ENCODE measurements at regions not wholly inside any gene's neighbourhood (a gene's known extent, or its start where the extent isn't known, plus 50 kb on each side); places are given as distances from the start of the nearest gene placed in this dataset.
"Not testable (repeated sequence)": the region's sequence is repeated elsewhere in the genome, so short reads cannot be mapped to it uniquely, and the experiment has no call there.

- Histone ChIP-seq H3K36me3 (ENCODE audit: control insufficient read depth in 5 of 5, insufficient read depth in 5 of 5, low read length in 5 of 5) (no peaks in the 10 kb centered on the region), H3K9me3 (ENCODE audit: control insufficient read depth in 5 of 5, low read length in 5 of 5) (no peaks in the 10 kb centered on the region), H3K9ac (ENCODE audit: low read length in 5 of 5) (no peak overlapping the region), H3K27ac (ENCODE audit: low read depth, low read length) (no peak overlapping the region), H3K4me3 (ENCODE audit: low read depth in 1 of 5, low read length in 5 of 5) (no peak overlapping the region), H3K27me3 (ENCODE audit: control insufficient read depth in 5 of 5, insufficient read depth in 4 of 5, low read length in 5 of 5) (no peaks in the 10 kb centered on the region), H3K4me1 (ENCODE audit: control insufficient read depth in 5 of 5, insufficient read depth in 5 of 5, low read length in 5 of 5) (no peaks in the 10 kb centered on the region)
These were observed 1410.5 kb upstream of the CDH18 start for GRCh38 chr5:21398511-21398910.

GRCh38 chr5:21397693-21398092 is 1409.7 kb upstream of the CDH18 start:
- Histone ChIP-seq H3K4me3 (ENCODE audit: low read depth in 1 of 5, low read length in 5 of 5) (no peak overlapping the region), H3K36me3 (ENCODE audit: control insufficient read depth in 5 of 5, insufficient read depth in 5 of 5, low read length in 5 of 5) (no peaks in the 10 kb centered on the region), H3K27ac (ENCODE audit: low read depth, low read length) (no peak overlapping the region), H3K4me1 (ENCODE audit: control insufficient read depth in 5 of 5, insufficient read depth in 5 of 5, low read length in 5 of 5) (no peaks in the 10 kb centered on the region), H3K27me3 (ENCODE audit: control insufficient read depth in 5 of 5, insufficient read depth in 4 of 5, low read length in 5 of 5) (no peaks in the 10 kb centered on the region), H3K9ac (ENCODE audit: low read length in 5 of 5) (no peak overlapping the region), H3K9me3 (ENCODE audit: control insufficient read depth in 5 of 5, low read length in 5 of 5) (no peaks in the 10 kb centered on the region)

- H3K9ac ChIP-seq (ENCODE audit: low read length in 5 of 5) = no peak overlapping the region
- H3K4me3 ChIP-seq (ENCODE audit: low read depth in 1 of 5, low read length in 5 of 5) = no peak overlapping the region
- H3K27me3 ChIP-seq (ENCODE audit: control insufficient read depth in 5 of 5, insufficient read depth in 4 of 5, low read length in 5 of 5) = no peaks in the 10 kb centered on the region
- H3K27ac ChIP-seq (ENCODE audit: low read depth, low read length) = no peak overlapping the region
- H3K9me3 ChIP-seq (ENCODE audit: control insufficient read depth in 5 of 5, low read length in 5 of 5) = no peaks in the 10 kb centered on the region
- no peaks in the 10 kb centered on the region for H3K4me1 ChIP-seq (ENCODE audit: control insufficient read depth in 5 of 5, insufficient read depth in 5 of 5, low read length in 5 of 5)
- H3K36me3 ChIP-seq (ENCODE audit: control insufficient read depth in 5 of 5, insufficient read depth in 5 of 5, low read length in 5 of 5) = no peaks in the 10 kb centered on the region
These were observed 1403.5 kb upstream of the CDH18 start for GRCh38 chr5:21391506-21391905.

- not testable (repeated sequence) for H3K27me3 ChIP-seq (ENCODE audit: control insufficient read depth in 5 of 5, insufficient read depth in 4 of 5, low read length in 5 of 5); H3K4me3 ChIP-seq (ENCODE audit: low read depth in 1 of 5, low read length in 5 of 5); H3K9me3 ChIP-seq (ENCODE audit: control insufficient read depth in 5 of 5, low read length in 5 of 5)
These were observed 1372.8 kb upstream of the CDH18 start for GRCh38 chr5:21360754-21361153.

GRCh38 chr5:21341948-21342261 is 1353.9 kb upstream of the CDH18 start:
- H3K27me3 ChIP-seq (ENCODE audit: control insufficient read depth in 5 of 5, insufficient read depth in 4 of 5, low read length in 5 of 5); H3K9ac ChIP-seq (ENCODE audit: low read length in 5 of 5); H3K36me3 ChIP-seq (ENCODE audit: control insufficient read depth in 5 of 5, insufficient read depth in 5 of 5, low read length in 5 of 5); H3K27ac ChIP-seq (ENCODE audit: low read depth, low read length); H3K9me3 ChIP-seq (ENCODE audit: control insufficient read depth in 5 of 5, low read length in 5 of 5); H3K4me1 ChIP-seq (ENCODE audit: control insufficient read depth in 5 of 5, insufficient read depth in 5 of 5, low read length in 5 of 5); H3K4me3 ChIP-seq (ENCODE audit: low read depth in 1 of 5, low read length in 5 of 5): not testable (repeated sequence)

More at GRCh38 chr5:21360754-21361153, 1372.8 kb upstream of the CDH18 start:
- H3K9ac ChIP-seq (ENCODE audit: low read length in 5 of 5); H3K36me3 ChIP-seq (ENCODE audit: control insufficient read depth in 5 of 5, insufficient read depth in 5 of 5, low read length in 5 of 5); H3K27ac ChIP-seq (ENCODE audit: low read depth, low read length); H3K4me1 ChIP-seq (ENCODE audit: control insufficient read depth in 5 of 5, insufficient read depth in 5 of 5, low read length in 5 of 5): not testable (repeated sequence)

GRCh38 chr5:21341203-21341947 is 1353.4 kb upstream of the CDH18 start:
- not testable (repeated sequence) for H3K27me3 ChIP-seq (ENCODE audit: control insufficient read depth in 5 of 5, insufficient read depth in 4 of 5, low read length in 5 of 5); H3K4me3 ChIP-seq (ENCODE audit: low read depth in 1 of 5, low read length in 5 of 5); H3K9me3 ChIP-seq (ENCODE audit: control insufficient read depth in 5 of 5, low read length in 5 of 5)

GRCh38 chr5:21340233-21340632 is 1352.2 kb upstream of the CDH18 start:
- not testable (repeated sequence) for H3K27ac ChIP-seq (ENCODE audit: low read depth, low read length); H3K4me1 ChIP-seq (ENCODE audit: control insufficient read depth in 5 of 5, insufficient read depth in 5 of 5, low read length in 5 of 5); H3K9ac ChIP-seq (ENCODE audit: low read length in 5 of 5); H3K9me3 ChIP-seq (ENCODE audit: control insufficient read depth in 5 of 5, low read length in 5 of 5); H3K36me3 ChIP-seq (ENCODE audit: control insufficient read depth in 5 of 5, insufficient read depth in 5 of 5, low read length in 5 of 5); H3K4me3 ChIP-seq (ENCODE audit: low read depth in 1 of 5, low read length in 5 of 5); H3K27me3 ChIP-seq (ENCODE audit: control insufficient read depth in 5 of 5, insufficient read depth in 4 of 5, low read length in 5 of 5)

More at GRCh38 chr5:21341203-21341947, 1353.4 kb upstream of the CDH18 start:
- H3K36me3 ChIP-seq (ENCODE audit: control insufficient read depth in 5 of 5, insufficient read depth in 5 of 5, low read length in 5 of 5); H3K27ac ChIP-seq (ENCODE audit: low read depth, low read length); H3K9ac ChIP-seq (ENCODE audit: low read length in 5 of 5); H3K4me1 ChIP-seq (ENCODE audit: control insufficient read depth in 5 of 5, insufficient read depth in 5 of 5, low read length in 5 of 5): not testable (repeated sequence)

GRCh38 chr5:21336478-21336877 is 1348.5 kb upstream of the CDH18 start:
- H3K9ac ChIP-seq (ENCODE audit: low read length in 5 of 5); H3K27ac ChIP-seq (ENCODE audit: low read depth, low read length); H3K27me3 ChIP-seq (ENCODE audit: control insufficient read depth in 5 of 5, insufficient read depth in 4 of 5, low read length in 5 of 5); H3K36me3 ChIP-seq (ENCODE audit: control insufficient read depth in 5 of 5, insufficient read depth in 5 of 5, low read length in 5 of 5); H3K4me3 ChIP-seq (ENCODE audit: low read depth in 1 of 5, low read length in 5 of 5); H3K4me1 ChIP-seq (ENCODE audit: control insufficient read depth in 5 of 5, insufficient read depth in 5 of 5, low read length in 5 of 5); H3K9me3 ChIP-seq (ENCODE audit: control insufficient read depth in 5 of 5, low read length in 5 of 5): not testable (repeated sequence)

- H3K36me3 ChIP-seq (ENCODE audit: control insufficient read depth in 5 of 5, insufficient read depth in 5 of 5, low read length in 5 of 5); H3K27me3 ChIP-seq (ENCODE audit: control insufficient read depth in 5 of 5, insufficient read depth in 4 of 5, low read length in 5 of 5); H3K27ac ChIP-seq (ENCODE audit: low read depth, low read length); H3K4me3 ChIP-seq (ENCODE audit: low read depth in 1 of 5, low read length in 5 of 5); H3K4me1 ChIP-seq (ENCODE audit: control insufficient read depth in 5 of 5, insufficient read depth in 5 of 5, low read length in 5 of 5); H3K9me3 ChIP-seq (ENCODE audit: control insufficient read depth in 5 of 5, low read length in 5 of 5); H3K9ac ChIP-seq (ENCODE audit: low read length in 5 of 5): not testable (repeated sequence)
These were observed 1327.4 kb upstream of the CDH18 start for GRCh38 chr5:21315376-21315775.

- not testable (repeated sequence) for H3K9me3 ChIP-seq (ENCODE audit: control insufficient read depth in 5 of 5, low read length in 5 of 5); H3K4me1 ChIP-seq (ENCODE audit: control insufficient read depth in 5 of 5, insufficient read depth in 5 of 5, low read length in 5 of 5); H3K4me3 ChIP-seq (ENCODE audit: low read depth in 1 of 5, low read length in 5 of 5); H3K36me3 ChIP-seq (ENCODE audit: control insufficient read depth in 5 of 5, insufficient read depth in 5 of 5, low read length in 5 of 5); H3K27ac ChIP-seq (ENCODE audit: low read depth, low read length); H3K27me3 ChIP-seq (ENCODE audit: control insufficient read depth in 5 of 5, insufficient read depth in 4 of 5, low read length in 5 of 5); H3K9ac ChIP-seq (ENCODE audit: low read length in 5 of 5)
These were observed 1313.2 kb upstream of the CDH18 start for GRCh38 chr5:21301205-21301604.

GRCh38 chr5:21274361-21274760 is 1286.4 kb upstream of the CDH18 start:
- H3K27me3 ChIP-seq (ENCODE audit: control insufficient read depth in 5 of 5, insufficient read depth in 4 of 5, low read length in 5 of 5); H3K4me3 ChIP-seq (ENCODE audit: low read depth in 1 of 5, low read length in 5 of 5); H3K36me3 ChIP-seq (ENCODE audit: control insufficient read depth in 5 of 5, insufficient read depth in 5 of 5, low read length in 5 of 5); H3K9me3 ChIP-seq (ENCODE audit: control insufficient read depth in 5 of 5, low read length in 5 of 5); H3K9ac ChIP-seq (ENCODE audit: low read length in 5 of 5); H3K27ac ChIP-seq (ENCODE audit: low read depth, low read length); H3K4me1 ChIP-seq (ENCODE audit: control insufficient read depth in 5 of 5, insufficient read depth in 5 of 5, low read length in 5 of 5): not testable (repeated sequence)
